DOHH2 (cell line): ENCODE measurements at regions not wholly inside any gene's neighbourhood (a gene's known extent, or its start where the extent isn't known, plus 50 kb on each side); places are given as distances from the start of the nearest gene placed in this dataset.

ENCODE experiments used
- H3F3A ChIP-seq: fragments of 200-600 bp; sonication (generic), shearing (Covaris generic); 2 replicates; pipeline ENCODE4 v1.6.0; 2016; ENCODE audit warnings: antibody characterized with exemption, mild to moderate bottlenecking; ENCODE audit not compliant: control insufficient read depth, insufficient read depth
- H3K27ac ChIP-seq: fragments of 200-600 bp; sonication (generic); 2 replicates; pipeline ENCODE4 v1.5.1; 2014; ENCODE audit warnings: low read depth, mild to moderate bottlenecking, low read length, moderate library complexity
- H3K27me3 ChIP-seq: fragments of 200-600 bp; sonication (generic); 2 replicates; pipeline ENCODE4 v1.6.1; 2014; ENCODE audit warnings: mild to moderate bottlenecking, low read length, mixed read lengths; ENCODE audit not compliant: control insufficient read depth
- H3K36me3 ChIP-seq: fragments of 200-600 bp; sonication (generic); 2 replicates; pipeline ENCODE4 v1.6.1; 2014; ENCODE audit warnings: mild to moderate bottlenecking, low read length, moderate library complexity, mixed read lengths; ENCODE audit not compliant: control insufficient read depth
- H3K4me1 ChIP-seq: fragments of 200-600 bp; sonication (generic); 2 replicates; pipeline ENCODE4 v1.6.1; 2014; ENCODE audit warnings: mild to moderate bottlenecking, low read length, mixed read lengths; ENCODE audit not compliant: control insufficient read depth
- H3K4me2 ChIP-seq: fragments of 200-600 bp; sonication (generic); 2 replicates; pipeline ENCODE4 v1.6.0; 2014; ENCODE audit warnings: mild to moderate bottlenecking, low read length, moderate library complexity
- H3K4me3 ChIP-seq: fragments of 200-600 bp; sonication (generic); 2 replicates; pipeline ENCODE4 v1.5.1; 2014; ENCODE audit warnings: mild to moderate bottlenecking, low read length, mixed read lengths
- H3K79me2 ChIP-seq: fragments of 200-600 bp; sonication (generic); 2 replicates; pipeline ENCODE4 v1.6.1; 2014; ENCODE audit warnings: mild to moderate bottlenecking, low read length, mixed read lengths; ENCODE audit not compliant: control insufficient read depth
- H3K9me2 ChIP-seq: fragments of 200-600 bp; sonication (generic); replicated peaks from 2 replicates; pipeline ENCODE4 v1.6.1; 2014; ENCODE audit warnings: mild to moderate bottlenecking, low read length, mixed read lengths; ENCODE audit not compliant: control insufficient read depth
- H3K9me3 ChIP-seq: fragments of 200-600 bp; sonication (generic); 2 replicates; pipeline ENCODE4 v1.6.1; 2014; ENCODE audit warnings: antibody characterized with exemption, low read length, mixed read lengths; ENCODE audit not compliant: control insufficient read depth, insufficient read depth
- H4K20me1 ChIP-seq: fragments of 200-600 bp; sonication (generic); 2 replicates; pipeline ENCODE4 v1.6.0; 2014; ENCODE audit warnings: low read depth, mild to moderate bottlenecking, antibody characterized with exemption, low read length, moderate library complexity; ENCODE audit not compliant: control insufficient read depth, insufficient read depth
- CTCF ChIP-seq: fragments of 200-600 bp; sonication (generic); IDR thresholded peaks from one replicate; pipeline ENCODE4 v1.5.1; 2014; ENCODE audit warnings: antibody characterized with exemption, mild to moderate bottlenecking, low read depth, low read length; ENCODE audit not compliant: poor library complexity, severe bottlenecking
- EZH2phosphoT487 ChIP-seq: fragments of 200-600 bp; sonication (generic); IDR thresholded peaks from 2 replicates; pipeline ENCODE4 v1.6.1; 2017; ENCODE audit warnings: borderline replicate concordance, mild to moderate bottlenecking, antibody characterized with exemption, low read length, moderate library complexity, mixed read lengths

- Histone ChIP-seq H3K4me1 (no peaks in the 10 kb centered on the region), H4K20me1 (no peaks in the 10 kb centered on the region), H3K4me3 (no peak overlapping the region), H3K27ac (no peak overlapping the region), H3K36me3 (no peaks in the 10 kb centered on the region), H3K79me2 (no peaks in the 10 kb centered on the region), H3F3A (no peaks in the 10 kb centered on the region), H3K4me2 (no peak overlapping the region), H3K9me3 (no peaks in the 10 kb centered on the region), H3K27me3 (no peaks in the 10 kb centered on the region), H3K9me2 (no peaks in the 10 kb centered on the region)
- TF ChIP-seq CTCF (no peak), EZH2phosphoT487 (no peak)
Observed at GRCh38 chr5:86038566-86038965, 579.2 kb upstream of the COX7C start.

- Histone ChIP-seq H3K9me2 (no peaks in the 10 kb centered on the region), H3K27ac (no peak overlapping the region), H3K4me2 (no peak overlapping the region), H3K27me3 (no peaks in the 10 kb centered on the region), H3K36me3 (no peaks in the 10 kb centered on the region), H3K4me3 (no peak overlapping the region), H3F3A (no peaks in the 10 kb centered on the region), H4K20me1 (no peaks in the 10 kb centered on the region), H3K79me2 (no peaks in the 10 kb centered on the region), H3K4me1 (no peaks in the 10 kb centered on the region), H3K9me3 (no peaks in the 10 kb centered on the region)
- no peak for TF ChIP-seq EZH2phosphoT487
- TF ChIP-seq CTCF = no peak
Observed at GRCh38 chr5:86039351-86039750, 578.4 kb upstream of the COX7C start.

- Histone ChIP-seq H3K4me2 (no peak overlapping the region), H3K79me2 (no peaks in the 10 kb centered on the region), H3K27ac (no peak overlapping the region), H3K9me3 (no peaks in the 10 kb centered on the region), H3K27me3 (no peaks in the 10 kb centered on the region), H3K4me1 (no peaks in the 10 kb centered on the region), H3F3A (no peaks in the 10 kb centered on the region), H3K9me2 (no peaks in the 10 kb centered on the region), H4K20me1 (no peaks in the 10 kb centered on the region), H3K4me3 (no peak overlapping the region), H3K36me3 (no peaks in the 10 kb centered on the region)
- no peak for TF ChIP-seq CTCF
- no peak for TF ChIP-seq EZH2phosphoT487
Observed at GRCh38 chr5:86070719-86071118, 547.0 kb upstream of the COX7C start.

- no peaks in the 10 kb centered on the region for H3F3A ChIP-seq
- H3K4me1 ChIP-seq = no peaks in the 10 kb centered on the region
- TF ChIP-seq EZH2phosphoT487 (no peak), CTCF (no peak)
- H4K20me1 ChIP-seq = no peaks in the 10 kb centered on the region
- H3K4me3 ChIP-seq = no peak overlapping the region
- no peaks in the 10 kb centered on the region for H3K79me2 ChIP-seq
- no peak overlapping the region for H3K27ac ChIP-seq
- no peaks in the 10 kb centered on the region for H3K36me3 ChIP-seq
- H3K9me3 ChIP-seq = no peaks in the 10 kb centered on the region
- no peaks in the 10 kb centered on the region for H3K9me2 ChIP-seq
- no peak overlapping the region for H3K4me2 ChIP-seq
- H3K27me3 ChIP-seq = no peaks in the 10 kb centered on the region
Observed at GRCh38 chr5:86074297-86074696, 543.4 kb upstream of the COX7C start.
